KOPT-K1 (cell line): ENCODE measurements at regions not wholly inside any gene's neighbourhood (a gene's known extent, or its start where the extent isn't known, plus 50 kb on each side); places are given as distances from the start of the nearest gene placed in this dataset.

Experiments used
- H3K27ac ChIP-seq: fragments of 200-600 bp; sonication (generic); 2 replicates; pipeline ENCODE4 v1.5.1; 2016; ENCODE audit warnings: antibody characterized with exemption, mild to moderate bottlenecking, low read depth, low read length; ENCODE audit not compliant: poor library complexity, severe bottlenecking
- H3K36me3 ChIP-seq: fragments of 200-600 bp; sonication (generic); 2 replicates; pipeline ENCODE4 v1.5.1; 2017; ENCODE audit warnings: antibody characterized with exemption, mild to moderate bottlenecking, low read length, moderate library complexity; ENCODE audit not compliant: insufficient read depth
- H3K9me3 ChIP-seq: fragments of 200-600 bp; sonication (generic); 2 replicates; pipeline ENCODE4 v1.5.1; 2017; ENCODE audit warnings: antibody characterized with exemption, low read length, mild to moderate bottlenecking; ENCODE audit not compliant: insufficient read depth, poor library complexity, severe bottlenecking

GRCh38 chr13:103284466-103284865, 218.2 kb upstream of the SLC10A2 start:
- Histone ChIP-seq H3K36me3 (no peaks in the 10 kb centered on the region), H3K9me3 (no peaks in the 10 kb centered on the region), H3K27ac (no peak overlapping the region)

GRCh38 chr13:103283451-103283820, 217.2 kb upstream of the SLC10A2 start:
- H3K36me3 ChIP-seq: no peaks in the 10 kb centered on the region
- no peaks in the 10 kb centered on the region for H3K9me3 ChIP-seq
- H3K27ac ChIP-seq: no peak overlapping the region

- no peaks in the 10 kb centered on the region for H3K9me3 ChIP-seq
- H3K27ac ChIP-seq: no peak overlapping the region
Observed at GRCh38 chr13:103282571-103283450, 216.6 kb upstream of the SLC10A2 start.

GRCh38 chr13:103277959-103278694, 211.9 kb upstream of the SLC10A2 start:
- Histone ChIP-seq H3K9me3 (no peaks in the 10 kb centered on the region), H3K27ac (no peak overlapping the region), H3K36me3 (no peaks in the 10 kb centered on the region)

More at GRCh38 chr13:103282571-103283450, 216.6 kb upstream of the SLC10A2 start:
- no peaks in the 10 kb centered on the region for H3K36me3 ChIP-seq

GRCh38 chr13:103276775-103277498, 210.7 kb upstream of the SLC10A2 start:
- H3K36me3 ChIP-seq: no peaks in the 10 kb centered on the region
- H3K27ac ChIP-seq: no peak overlapping the region
- no peaks in the 10 kb centered on the region for H3K9me3 ChIP-seq

GRCh38 chr13:103275722-103276121, 209.5 kb upstream of the SLC10A2 start:
- H3K9me3 ChIP-seq: no peaks in the 10 kb centered on the region
- H3K36me3 ChIP-seq: no peaks in the 10 kb centered on the region
- H3K27ac ChIP-seq: no peak overlapping the region

- no peaks in the 10 kb centered on the region for H3K9me3 ChIP-seq
- H3K27ac ChIP-seq: no peak overlapping the region
- H3K36me3 ChIP-seq: no peaks in the 10 kb centered on the region
Observed at GRCh38 chr13:103275081-103275480, 208.9 kb upstream of the SLC10A2 start.

- Histone ChIP-seq H3K27ac (no peak overlapping the region), H3K9me3 (no peaks in the 10 kb centered on the region), H3K36me3 (no peaks in the 10 kb centered on the region)
Observed at GRCh38 chr13:103273825-103274224, 207.6 kb upstream of the SLC10A2 start.

GRCh38 chr13:103272770-103273169, 206.6 kb upstream of the SLC10A2 start:
- peaks cover 5% of the 10 kb centered on the region for H3K9me3 ChIP-seq
- H3K27ac ChIP-seq: no peak overlapping the region

GRCh38 chr13:103263448-103263847, 197.2 kb upstream of the SLC10A2 start:
- Histone ChIP-seq H3K9me3 (peaks cover 5% of the 10 kb centered on the region), H3K36me3 (no peaks in the 10 kb centered on the region), H3K27ac (no peak overlapping the region)

More at GRCh38 chr13:103272770-103273169, 206.6 kb upstream of the SLC10A2 start:
- no peaks in the 10 kb centered on the region for H3K36me3 ChIP-seq

GRCh38 chr13:103255587-103256301, 189.5 kb upstream of the SLC10A2 start:
- Histone ChIP-seq H3K36me3 (no peaks in the 10 kb centered on the region), H3K9me3 (no peaks in the 10 kb centered on the region), H3K27ac (no peak overlapping the region)

- Histone ChIP-seq H3K36me3 (no peaks in the 10 kb centered on the region), H3K27ac (no peak overlapping the region), H3K9me3 (no peaks in the 10 kb centered on the region)
Observed at GRCh38 chr13:103250071-103250470, 183.9 kb upstream of the SLC10A2 start.

- Histone ChIP-seq H3K9me3 (no peaks in the 10 kb centered on the region), H3K27ac (no peak overlapping the region), H3K36me3 (no peaks in the 10 kb centered on the region)
Observed at GRCh38 chr13:103246581-103247200, 180.5 kb upstream of the SLC10A2 start.

GRCh38 chr13:103243495-103243894, 177.3 kb upstream of the SLC10A2 start:
- H3K36me3 ChIP-seq: no peaks in the 10 kb centered on the region
- no peaks in the 10 kb centered on the region for H3K9me3 ChIP-seq
- no peak overlapping the region for H3K27ac ChIP-seq
